Heart left ventricle (tissue), 13 donors: ENCODE measurements at regions not wholly inside any gene's neighbourhood (a gene's known extent, or its start where the extent isn't known, plus 50 kb on each side); places are given as distances from the start of the nearest gene placed in this dataset.

Experiments
- POLR2A ChIP-seq, 2 donors: fragments of 450-650 bp; IDR thresholded peaks; one replicate each; pipeline ENCODE4 v1.6.1; 2017; ENCODE audit warnings: antibody characterized with exemption in 2 of 2, mild to moderate bottlenecking in 2 of 2, moderate library complexity in 2 of 2
- TF ChIP-seq, protein P1 (sequence below), 12 donors: fragments of 200-600 bp; sonication (generic) in 4 of 12; IDR thresholded peaks; one replicate each; pipeline versions ENCODE4 v1.5.0 to v1.8.0; 2018 to 2022; ENCODE audit warnings: antibody characterized with exemption in 12 of 12, mild to moderate bottlenecking in 5 of 12
- donor health status: ischemic (EF 13 %, LVEDD 7.1; RV severe dilation, severe dysfunction).
- donor health status: DM: no; HTN: yes; CAD: no.
- donor health status: DM: no; HTN: no; CAD: no.
- donor health status: ischemic (EF 25% LVEDD 6.9; RV normal size, moderate dysfunction).
- donor health status: ischemic (EF 25% LVEDD 5.7; RV mildly dilated, moderate dysfunction).
- donor health status: ischemic (EF 35%, LVEDD 5.7; RV mildly dilated, moderate dysfunction).
- donor health status: nonischemic (EF 11% LVEDD 7.7; RV severe dilation, severe dysfunction).
- donor health status: DM: yes; HTN: yes; CAD: no.
- donor health status: PGD.
- donor health status: ischemic (EF 29% LVEDD 5.4; RV normal size, mild dysfunction).
- donor health status: nonischemic (EF 23%, LVEDD 6.1; RV moderate dilation, normal function).

DNA sequence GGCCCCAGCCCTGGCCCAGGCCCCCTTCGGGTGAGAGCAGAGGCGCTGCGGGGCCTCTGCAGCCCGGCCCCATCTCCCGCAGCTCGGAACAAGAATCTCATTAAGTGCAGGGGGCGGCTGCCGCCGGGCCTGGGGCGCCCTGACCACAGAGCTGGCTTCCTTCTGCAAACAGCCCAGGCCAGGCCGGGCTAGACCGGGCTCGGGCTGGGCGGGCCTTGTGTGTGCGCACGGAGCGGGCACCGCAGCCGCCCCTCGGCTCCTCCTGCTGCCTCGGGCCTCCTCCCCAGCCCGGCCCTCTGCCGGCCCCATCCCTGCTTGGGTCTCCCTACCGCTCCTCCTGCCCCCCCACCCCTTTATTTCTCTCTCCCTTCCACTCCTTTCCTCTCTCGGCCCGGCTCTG is 83.3 kb downstream of the EFNB1 start:
- TF ChIP-seq, protein P1, sequence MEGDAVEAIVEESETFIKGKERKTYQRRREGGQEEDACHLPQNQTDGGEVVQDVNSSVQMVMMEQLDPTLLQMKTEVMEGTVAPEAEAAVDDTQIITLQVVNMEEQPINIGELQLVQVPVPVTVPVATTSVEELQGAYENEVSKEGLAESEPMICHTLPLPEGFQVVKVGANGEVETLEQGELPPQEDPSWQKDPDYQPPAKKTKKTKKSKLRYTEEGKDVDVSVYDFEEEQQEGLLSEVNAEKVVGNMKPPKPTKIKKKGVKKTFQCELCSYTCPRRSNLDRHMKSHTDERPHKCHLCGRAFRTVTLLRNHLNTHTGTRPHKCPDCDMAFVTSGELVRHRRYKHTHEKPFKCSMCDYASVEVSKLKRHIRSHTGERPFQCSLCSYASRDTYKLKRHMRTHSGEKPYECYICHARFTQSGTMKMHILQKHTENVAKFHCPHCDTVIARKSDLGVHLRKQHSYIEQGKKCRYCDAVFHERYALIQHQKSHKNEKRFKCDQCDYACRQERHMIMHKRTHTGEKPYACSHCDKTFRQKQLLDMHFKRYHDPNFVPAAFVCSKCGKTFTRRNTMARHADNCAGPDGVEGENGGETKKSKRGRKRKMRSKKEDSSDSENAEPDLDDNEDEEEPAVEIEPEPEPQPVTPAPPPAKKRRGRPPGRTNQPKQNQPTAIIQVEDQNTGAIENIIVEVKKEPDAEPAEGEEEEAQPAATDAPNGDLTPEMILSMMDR (IDR thresholded peaks at IDR 0.05): no peak
- TF ChIP-seq POLR2A (IDR thresholded peaks at IDR 0.05): no peak
